Stimulated activated CD8-positive, alpha-beta memory T cell treated with anti-CD3 and anti-CD28 coated beads, Interleukin-2, amount 100 ng/mL, for 48 hours (primary cell): ENCODE measurements at regions not wholly inside any gene's neighbourhood (a gene's known extent, or its start where the extent isn't known, plus 50 kb on each side); places are given as distances from the start of the nearest gene placed in this dataset.
"Not testable (repeated sequence)": the region's sequence is repeated elsewhere in the genome, so short reads cannot be mapped to it uniquely, and the experiment has no call there.

Source experiments
- DNase-seq, 2 donors: peaks; one replicate each; pipeline ENCODE4 v3.0.0-alpha.2; 2020; ENCODE audit warnings: low read depth in 2 of 2

GRCh38 chr2:236370847-236371409, 106.7 kb upstream of the ASB18 start:
- DNase-seq: no peak

GRCh38 chr2:236375973-236376476, 111.8 kb upstream of the ASB18 start:
- DNase-seq: no peak

GRCh38 chr2:236376566-236377244, 112.5 kb upstream of the ASB18 start:
- DNase-seq: no peak

GRCh38 chr2:236380051-236380612, 115.9 kb upstream of the ASB18 start:
- no peak for DNase-seq

GRCh38 chr2:236381253-236381652, 117.0 kb upstream of the ASB18 start:
- DNase-seq: not testable (repeated sequence)

- not testable (repeated sequence) for DNase-seq
Measured at GRCh38 chr2:236389284-236390216, 125.3 kb upstream of the ASB18 start.

GRCh38 chr2:236393101-236393500, 128.9 kb upstream of the ASB18 start:
- no peak for DNase-seq

- no peak for DNase-seq
Measured at GRCh38 chr2:236393581-236393980, 129.4 kb upstream of the ASB18 start.

GRCh38 chr2:236394571-236394970, 130.4 kb upstream of the ASB18 start:
- DNase-seq: no peak

GRCh38 chr2:236395067-236395466, 130.9 kb upstream of the ASB18 start:
- DNase-seq: no peak

GRCh38 chr2:236396818-236397350, 132.7 kb upstream of the ASB18 start:
- DNase-seq: no peak

- no peak for DNase-seq
Measured at GRCh38 chr2:236397681-236398080, 133.5 kb upstream of the ASB18 start.

- no peak for DNase-seq
Measured at GRCh38 chr2:236399409-236399808, 135.2 kb upstream of the ASB18 start.

GRCh38 chr2:236400046-236400574, 135.9 kb upstream of the ASB18 start:
- DNase-seq: no peak

GRCh38 chr2:236400594-236401360, 136.6 kb upstream of the ASB18 start:
- DNase-seq: no peak

- DNase-seq: no peak
Measured at GRCh38 chr2:236402033-236402790, 138.0 kb upstream of the ASB18 start.

GRCh38 chr2:236403125-236403524, 138.9 kb upstream of the ASB18 start:
- no peak for DNase-seq

- DNase-seq: no peak
Measured at GRCh38 chr2:236403811-236404210, 139.6 kb upstream of the ASB18 start.

GRCh38 chr2:236404346-236404745, 140.1 kb upstream of the ASB18 start:
- no peak for DNase-seq

GRCh38 chr2:236405357-236405756, 141.2 kb upstream of the ASB18 start:
- DNase-seq: no peak
